ENCODE measurements at regions not wholly inside any gene's neighbourhood (a gene's known extent, or its start where the extent isn't known, plus 50 kb on each side); places are given as distances from the start of the nearest gene placed in this dataset.

DNA sequence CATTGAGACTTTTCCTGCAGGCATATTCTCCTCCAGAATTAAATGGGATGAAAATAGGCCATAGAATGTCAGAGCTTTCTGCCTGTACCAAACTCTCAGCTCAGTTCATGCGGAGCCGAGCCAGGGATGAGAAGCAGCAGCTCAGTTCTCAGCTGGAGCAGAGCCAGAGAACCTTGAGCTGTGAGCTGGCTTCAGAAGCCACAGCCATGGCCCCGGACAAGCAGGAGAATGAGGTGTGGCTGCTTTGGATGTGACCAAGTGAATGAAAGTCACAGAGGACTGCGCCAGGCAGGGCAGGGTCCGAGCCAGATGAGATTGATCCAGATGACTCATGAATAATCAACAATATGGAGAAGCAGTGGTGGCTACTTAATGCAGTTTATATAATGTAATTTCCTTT lies 633.8 kb downstream of the NCAM2 start:
- in situ Hi-C loops (cut with HindIII; ENCODE audit: low sequenced_read_pairs): no loop called here
- H3K4me3 ChIP-seq (ENCODE audit: low read depth, low read length): no peak overlapping the region
- TF ChIP-seq, protein P1, sequence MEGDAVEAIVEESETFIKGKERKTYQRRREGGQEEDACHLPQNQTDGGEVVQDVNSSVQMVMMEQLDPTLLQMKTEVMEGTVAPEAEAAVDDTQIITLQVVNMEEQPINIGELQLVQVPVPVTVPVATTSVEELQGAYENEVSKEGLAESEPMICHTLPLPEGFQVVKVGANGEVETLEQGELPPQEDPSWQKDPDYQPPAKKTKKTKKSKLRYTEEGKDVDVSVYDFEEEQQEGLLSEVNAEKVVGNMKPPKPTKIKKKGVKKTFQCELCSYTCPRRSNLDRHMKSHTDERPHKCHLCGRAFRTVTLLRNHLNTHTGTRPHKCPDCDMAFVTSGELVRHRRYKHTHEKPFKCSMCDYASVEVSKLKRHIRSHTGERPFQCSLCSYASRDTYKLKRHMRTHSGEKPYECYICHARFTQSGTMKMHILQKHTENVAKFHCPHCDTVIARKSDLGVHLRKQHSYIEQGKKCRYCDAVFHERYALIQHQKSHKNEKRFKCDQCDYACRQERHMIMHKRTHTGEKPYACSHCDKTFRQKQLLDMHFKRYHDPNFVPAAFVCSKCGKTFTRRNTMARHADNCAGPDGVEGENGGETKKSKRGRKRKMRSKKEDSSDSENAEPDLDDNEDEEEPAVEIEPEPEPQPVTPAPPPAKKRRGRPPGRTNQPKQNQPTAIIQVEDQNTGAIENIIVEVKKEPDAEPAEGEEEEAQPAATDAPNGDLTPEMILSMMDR (IDR thresholded peaks at IDR 0.05; ENCODE audit: low read depth, low read length, missing control alignments): no peak
- no peak for DNase-seq (ENCODE audit: low read depth)

DNA sequence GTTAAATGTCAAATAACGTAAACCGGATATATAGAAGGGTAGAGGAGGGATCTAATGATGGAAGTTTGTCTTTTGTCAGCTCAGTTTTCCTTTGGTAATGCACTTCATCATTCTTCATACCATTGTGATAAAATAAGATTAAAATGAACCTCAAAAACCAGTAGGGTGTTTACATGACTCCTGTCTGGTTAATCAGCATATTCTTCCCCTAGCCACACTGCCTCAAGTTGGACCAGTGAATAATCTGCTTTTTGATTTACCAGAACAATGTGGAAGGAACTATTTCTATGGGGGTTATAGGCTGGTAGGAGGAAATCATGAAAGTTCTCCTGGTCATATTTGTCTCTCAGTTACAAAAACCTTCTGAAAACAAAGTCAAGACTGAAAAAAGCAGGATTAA lies 634.7 kb downstream of the NCAM2 start:
- in situ Hi-C loops (cut with HindIII; ENCODE audit: low sequenced_read_pairs): no loop called here
- TF ChIP-seq, protein P1 (IDR thresholded peaks at IDR 0.05; ENCODE audit: low read depth, low read length, missing control alignments): no peak
- no peak overlapping the region for H3K4me3 ChIP-seq (ENCODE audit: low read depth, low read length)
- no peak for DNase-seq (ENCODE audit: low read depth)

DNA sequence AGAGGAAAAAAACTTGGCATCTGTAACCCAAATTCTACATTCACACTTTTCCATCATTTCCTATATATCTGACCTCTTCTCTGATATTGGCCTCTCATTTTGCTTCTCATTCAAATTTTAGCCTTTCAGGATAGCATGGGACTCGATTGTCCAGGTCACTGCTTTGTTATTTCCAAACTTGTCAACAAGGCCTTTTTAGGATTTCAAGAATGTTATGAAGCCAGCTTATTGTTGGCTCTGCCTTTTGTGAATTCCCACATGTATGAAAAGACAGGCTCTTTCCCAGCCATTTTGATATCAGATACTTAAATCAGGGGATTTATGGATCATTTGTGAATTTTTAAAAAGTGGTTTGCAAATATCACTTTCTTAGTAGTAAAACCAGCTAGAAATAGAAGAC lies 663.5 kb downstream of the NCAM2 start:
- DNase-seq (ENCODE audit: low read depth): no peak
- H3K4me3 ChIP-seq (ENCODE audit: low read depth, low read length): no peak overlapping the region
- in situ Hi-C loops (cut with HindIII; ENCODE audit: low sequenced_read_pairs): no loop called here
- TF ChIP-seq, protein P1 (IDR thresholded peaks at IDR 0.05; ENCODE audit: low read depth, low read length, missing control alignments): no peak

DNA sequence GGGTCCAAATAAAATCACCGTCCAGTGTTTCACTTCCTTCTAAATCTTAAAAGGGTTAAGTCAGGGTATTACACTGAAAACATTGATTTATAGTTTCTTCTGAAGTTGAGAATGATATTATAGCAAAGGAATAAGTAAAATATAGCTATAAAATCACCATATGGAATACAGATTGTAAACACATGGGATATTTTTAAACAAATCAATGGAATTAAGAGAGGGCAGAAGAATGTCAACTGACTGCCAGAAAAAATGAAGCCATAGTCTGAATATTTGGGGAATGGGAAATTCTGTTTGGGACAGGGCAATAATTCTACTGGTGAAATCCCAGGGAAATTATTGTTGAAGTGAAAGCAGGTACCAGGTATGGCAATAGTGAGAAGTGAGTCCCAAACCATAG lies 664.6 kb downstream of the NCAM2 start:
- DNase-seq (ENCODE audit: low read depth): no peak
- TF ChIP-seq, protein P1 (IDR thresholded peaks at IDR 0.05; ENCODE audit: low read depth, low read length, missing control alignments): no peak
- no peak overlapping the region for H3K4me3 ChIP-seq (ENCODE audit: low read depth, low read length)
- in situ Hi-C loops (cut with HindIII; ENCODE audit: low sequenced_read_pairs): no loop called here

DNA sequence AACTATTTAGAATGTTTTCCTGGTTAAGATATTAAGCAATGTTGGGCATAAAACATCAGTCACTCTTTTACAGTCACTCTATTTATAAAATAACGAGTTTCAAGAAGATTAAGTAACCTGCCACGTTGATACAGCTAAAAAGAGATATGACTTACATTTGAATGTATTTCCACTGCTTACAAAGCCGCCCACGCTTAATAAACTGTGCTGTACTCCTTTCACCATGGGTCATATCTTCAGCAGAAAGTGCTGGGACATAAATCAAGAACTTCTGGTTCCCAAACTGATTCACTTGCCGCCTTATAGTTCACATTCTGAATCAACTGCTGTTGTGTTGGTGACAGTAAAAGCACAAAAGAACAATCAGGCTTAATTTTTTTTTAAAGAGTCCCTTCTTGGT lies 666.7 kb downstream of the NCAM2 start:
- TF ChIP-seq, protein P1 (IDR thresholded peaks at IDR 0.05; ENCODE audit: low read depth, low read length, missing control alignments): no peak
- in situ Hi-C loops (cut with HindIII; ENCODE audit: low sequenced_read_pairs): no loop called here
- DNase-seq (ENCODE audit: low read depth): no peak
- no peak overlapping the region for H3K4me3 ChIP-seq (ENCODE audit: low read depth, low read length)

DNA sequence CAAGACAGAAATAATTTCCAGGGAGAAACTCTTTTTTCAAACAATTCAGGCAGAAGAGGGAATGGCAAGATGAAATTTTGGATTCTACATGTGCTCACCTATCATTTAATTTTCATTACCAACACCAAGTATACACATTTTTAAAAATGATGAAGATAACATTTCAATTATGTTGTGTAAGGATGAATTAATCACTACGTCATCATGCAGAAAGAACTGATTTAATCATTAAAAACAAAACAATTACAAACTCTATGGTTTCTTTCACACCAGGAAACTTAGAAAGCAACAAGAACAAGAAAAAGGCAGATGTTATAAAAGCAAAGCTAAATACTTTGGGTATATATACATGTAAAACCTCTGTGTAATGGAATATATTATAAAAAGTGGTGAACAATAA lies 668.5 kb downstream of the NCAM2 start:
- in situ Hi-C loops (cut with HindIII; ENCODE audit: low sequenced_read_pairs): no loop called here
- TF ChIP-seq, protein P1 (IDR thresholded peaks at IDR 0.05; ENCODE audit: low read depth, low read length, missing control alignments): no peak
- H3K4me3 ChIP-seq (ENCODE audit: low read depth, low read length): no peak overlapping the region
- DNase-seq (ENCODE audit: low read depth): no peak

DNA sequence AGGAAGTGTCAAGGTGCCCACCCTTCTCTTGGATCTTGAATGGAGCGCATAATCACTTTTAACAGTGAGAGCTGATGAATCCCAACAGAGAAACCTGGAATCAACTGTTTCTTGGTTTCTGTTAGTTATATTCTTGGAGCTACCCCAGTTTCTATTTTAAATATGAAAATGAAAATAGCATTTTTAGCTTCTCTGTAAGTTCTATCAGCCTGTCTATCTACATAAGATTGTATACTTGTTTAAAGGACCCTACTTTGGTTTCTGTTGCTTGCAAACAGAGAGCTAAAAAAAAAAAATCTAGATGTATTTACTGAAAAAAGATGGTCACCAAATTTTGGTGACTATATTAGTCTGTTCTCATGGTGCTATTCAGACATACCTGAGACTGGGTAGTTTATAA lies 670.0 kb downstream of the NCAM2 start:
- no peak for DNase-seq (ENCODE audit: low read depth)
- TF ChIP-seq, protein P1 (IDR thresholded peaks at IDR 0.05; ENCODE audit: low read depth, low read length, missing control alignments): no peak
- in situ Hi-C loops (cut with HindIII; ENCODE audit: low sequenced_read_pairs): no loop called here

More for the DNA sequence above, 670.0 kb downstream of the NCAM2 start:
- H3K4me3 ChIP-seq (ENCODE audit: low read depth, low read length): no peak overlapping the region
